ENCODE measurements at regions not wholly inside any gene's neighbourhood (a gene's known extent, or its start where the extent isn't known, plus 50 kb on each side); places are given as distances from the start of the nearest gene placed in this dataset.

DNA sequence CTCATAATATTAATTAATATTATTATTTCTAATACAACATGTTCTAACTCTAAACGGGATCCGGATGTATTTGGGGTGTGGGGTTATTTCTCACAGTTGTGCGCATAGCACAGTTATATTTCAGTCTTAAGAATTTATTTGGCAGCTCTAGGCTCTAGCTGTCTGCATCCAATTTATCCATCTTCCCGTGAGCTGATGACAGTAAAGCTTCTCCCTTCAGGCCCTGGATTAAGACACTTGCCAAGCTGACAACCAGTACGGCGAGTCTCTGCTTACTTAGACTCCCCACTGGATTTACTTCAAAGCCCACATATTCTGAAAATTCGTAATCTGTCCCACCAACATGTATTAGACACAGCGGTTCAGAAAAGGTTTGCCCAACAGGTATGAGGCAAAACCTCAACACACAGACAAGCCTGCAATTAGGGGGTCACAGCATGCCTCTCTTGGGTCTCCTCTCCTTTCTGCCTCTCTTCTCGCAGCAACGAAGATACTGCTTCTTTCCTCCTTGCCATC is 232.9 kb upstream of the TMTC1 start:
- TF ChIP-seq POLR2AphosphoS5 (IDR thresholded peaks at IDR 0.05) = no peak
- no peak for TF ChIP-seq POLR2A (IDR thresholded peaks at IDR 0.05)
